SK-N-SH (cell line): ENCODE measurements at regions not wholly inside any gene's neighbourhood (a gene's known extent, or its start where the extent isn't known, plus 50 kb on each side); places are given as distances from the start of the nearest gene placed in this dataset.

Experiments
- CTCF ChIA-PET: fragments of 300-600, 350-600 bp; formaldehyde crosslinking; extraction: SDS; loops from one replicate; lab custom pipeline; 2021; lab: Yijun Ruan, JAX
- POLR2A ChIA-PET: fragments of 350-600 bp; sonication (Branson Sonifier 250); formaldehyde crosslinking; extraction: SDS; loops from one replicate; lab custom pipeline; 2020; ENCODE audit warnings: antibody characterized with exemption, inconsistent platforms; lab: Yijun Ruan, JAX
- DNase-seq: peaks from one replicate; pipeline ENCODE4 v3.0.0; 2012
- H2AFZ ChIP-seq: fragments of 200-600 bp; sonication (generic); 2 replicates; pipeline ENCODE4 v1.8.1; 2016; ENCODE audit warnings: antibody characterized with exemption, mild to moderate bottlenecking, low read depth
- H3F3A ChIP-seq: fragments of 200-600 bp; sonication (generic); replicated peaks from 2 replicates; pipeline ENCODE3; 2016; ENCODE audit warnings: antibody characterized with exemption, mild to moderate bottlenecking; ENCODE audit not compliant: insufficient read depth
- H3K27ac ChIP-seq, 2 experiments: fragments of 200-500 bp in 1 of 2; fragments of 200-600 bp in 1 of 2; sonication (Bioruptor generic) in 1 of 2; sonication (generic), shearing (Covaris generic) in 1 of 2; 2 replicates each; pipeline versions ENCODE4 v1.5.1 to v1.6.1; 2014 to 2016; ENCODE audit warnings: low read depth in 2 of 2, inconsistent platforms in 1 of 2, low read length in 1 of 2, mild to moderate bottlenecking in 1 of 2, mixed read lengths in 1 of 2
- H3K27me3 ChIP-seq: fragments of 200-600 bp; sonication (generic), shearing (Covaris generic); 2 replicates; pipeline ENCODE4 v1.6.1; 2016; ENCODE audit warnings: mixed run types; ENCODE audit not compliant: insufficient read depth
- H3K36me3 ChIP-seq, 2 experiments: fragments of 200-500 bp in 1 of 2; fragments of 200-600 bp in 1 of 2; sonication (Bioruptor generic) in 1 of 2; sonication (generic) in 1 of 2; replicated peaks in 1 of 2; 2 replicates each; pipeline versions ENCODE3 to v1.5.1; 2014 to 2016; ENCODE audit warnings: low read length in 1 of 2, mild to moderate bottlenecking in 1 of 2; ENCODE audit not compliant: insufficient read depth in 2 of 2, control insufficient read depth in 1 of 2
- H3K4me1 ChIP-seq, 2 experiments: fragments of 200-500 bp in 1 of 2; fragments of 200-600 bp in 1 of 2; sonication (Bioruptor generic) in 1 of 2; sonication (generic), shearing (Covaris generic) in 1 of 2; 2 replicates each; pipeline versions ENCODE4 v1.5.1 to v1.6.1; 2014 to 2016; ENCODE audit warnings: low read depth in 1 of 2, low read length in 1 of 2, mixed run types in 1 of 2; ENCODE audit not compliant: insufficient read depth in 2 of 2, control insufficient read depth in 1 of 2
- H3K4me2 ChIP-seq: fragments of 200-600 bp; sonication (generic), shearing (Covaris generic); 2 replicates; pipeline ENCODE4 v1.6.1; 2017; ENCODE audit warnings: mixed run types
- H3K4me3 ChIP-seq, 2 experiments: fragments of 200-500 bp in 1 of 2; fragments of 200-600 bp in 1 of 2; sonication (Bioruptor generic) in 1 of 2; sonication (generic), shearing (Covaris generic) in 1 of 2; 2 replicates each; pipeline versions ENCODE4 v1.5.1 to v1.8.1; 2014 to 2016; ENCODE audit warnings: low read depth in 2 of 2, inconsistent platforms in 1 of 2, low read length in 1 of 2, mild to moderate bottlenecking in 1 of 2, mixed read lengths in 1 of 2, moderate library complexity in 1 of 2
- H3K79me2 ChIP-seq: fragments of 200-600 bp; sonication (generic); 2 replicates; pipeline ENCODE4 v1.8.1; 2017; ENCODE audit warnings: mild to moderate bottlenecking; ENCODE audit not compliant: insufficient read depth
- H3K9ac ChIP-seq: fragments of 200-600 bp; sonication (generic); 2 replicates; pipeline ENCODE4 v1.6.1; 2017; ENCODE audit warnings: mixed run types
- H3K9me2 ChIP-seq: fragments of 200-600 bp; sonication (generic); 2 replicates; pipeline ENCODE4 v1.6.1; 2017; ENCODE audit warnings: mixed run types
- H3K9me3 ChIP-seq: fragments of 200-600 bp; sonication (generic); 2 replicates; pipeline ENCODE4 v1.6.1; 2017; ENCODE audit warnings: mixed run types, mild to moderate bottlenecking, moderate library complexity
- H4K20me1 ChIP-seq: fragments of 200-600 bp; sonication (generic); 2 replicates; pipeline ENCODE4 v1.6.1; 2017; ENCODE audit warnings: mild to moderate bottlenecking, mixed run types; ENCODE audit not compliant: insufficient read depth
- CHD2 ChIP-seq: fragments of 150-350 bp; IDR thresholded peaks from 2 replicates; pipeline ENCODE4 v1.6.1; 2018; ENCODE audit warnings: low read length; ENCODE audit not compliant: partially characterized antibody
- ELF1 ChIP-seq: IDR thresholded peaks from 2 replicates; pipeline ENCODE4 v1.4.0; 2012
- FOSL2 ChIP-seq: IDR thresholded peaks from 2 replicates; pipeline ENCODE4 v1.4.0; 2012; ENCODE audit warnings: low read depth, mild to moderate bottlenecking, moderate library complexity, borderline replicate concordance
- FOXJ3 ChIP-seq: sonication (generic); formaldehyde crosslinking; IDR thresholded peaks from 2 replicates; pipeline ENCODE4 v1.5.1; 2020; ENCODE audit warnings: mild to moderate bottlenecking, missing genetic modification reagents
- NFIC ChIP-seq: IDR thresholded peaks from 2 replicates; pipeline ENCODE4 v1.4.0; 2012; ENCODE audit warnings: borderline replicate concordance
- POLR2AphosphoS5 ChIP-seq: IDR thresholded peaks from 2 replicates; pipeline ENCODE4 v1.6.1; 2012; ENCODE audit warnings: low read depth, low read length
- RFX5 ChIP-seq: IDR thresholded peaks from 2 replicates; pipeline ENCODE4 v1.6.1; 2012; ENCODE audit warnings: mild to moderate bottlenecking, improper control_type of control experiment, low read length
- RXRA ChIP-seq: IDR thresholded peaks from 2 replicates; pipeline ENCODE4 v1.4.0; 2012; ENCODE audit warnings: low read depth, mild to moderate bottlenecking, borderline replicate concordance
- SMC3 ChIP-seq: IDR thresholded peaks from 2 replicates; pipeline ENCODE4 v1.6.1; 2012; ENCODE audit warnings: low read depth, low read length, improper control_type of control experiment
- TEAD4 ChIP-seq: IDR thresholded peaks from 2 replicates; pipeline ENCODE4 v1.4.0; 2012; ENCODE audit warnings: mild to moderate bottlenecking, borderline replicate concordance; ENCODE audit not compliant: insufficient read depth
- YY1 ChIP-seq: IDR thresholded peaks from 2 replicates; pipeline ENCODE4 v1.4.0; 2012; ENCODE audit warnings: low read depth, mild to moderate bottlenecking
- WGBS: methylation state at CpG from one replicate; pipeline ENCODE4 v1.1.6; 2017; ENCODE audit warnings: low lambda C conversion rate; 5-methylcytosine and 5-hydroxymethylcytosine counted together
- TF ChIP-seq, protein P1 (sequence below): fragments of 150-350 bp; IDR thresholded peaks from 2 replicates; pipeline ENCODE4 v1.6.1; 2016; ENCODE audit warnings: mild to moderate bottlenecking, low read depth, low read length
- TF ChIP-seq, protein P2 (sequence below): IDR thresholded peaks from 2 replicates; pipeline ENCODE4 v1.4.0; 2012; ENCODE audit warnings: low read depth, borderline replicate concordance
- TF ChIP-seq, protein P3 (sequence below): IDR thresholded peaks from 2 replicates; pipeline ENCODE4 v1.4.0; 2012; ENCODE audit warnings: low read depth, borderline replicate concordance
- TF ChIP-seq, protein P4 (sequence below): IDR thresholded peaks from 2 replicates; pipeline ENCODE4 v1.6.1; 2012; ENCODE audit warnings: mild to moderate bottlenecking, low read depth, low read length, moderate library complexity

DNA sequence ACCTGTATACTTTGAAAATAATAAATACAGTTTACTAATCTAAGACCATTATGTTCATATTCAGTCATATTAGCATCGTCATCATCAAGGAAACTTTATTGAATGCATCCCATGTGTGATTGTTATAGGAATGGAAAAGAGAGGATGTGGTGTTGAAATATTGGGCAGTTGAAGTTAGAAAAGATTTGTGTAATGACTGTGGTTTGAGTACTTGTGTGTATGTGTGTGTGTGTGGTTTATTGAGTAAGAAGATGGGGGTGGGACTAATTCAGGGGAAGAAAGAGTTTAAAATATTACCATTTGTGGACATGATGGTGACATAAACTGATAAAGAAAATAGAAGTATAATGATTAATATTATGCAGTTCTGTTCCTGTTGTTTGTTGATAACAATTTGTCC, 238.7 kb upstream of the SEL1L start:
- WGBS = 0% methylated on average over 1 of the region's 1 CpG
- H3K4me3 ChIP-seq = no peak overlapping the region
- no peaks in the 10 kb centered on the region for H3K9me2 ChIP-seq
- no peaks in the 10 kb centered on the region for H3K79me2 ChIP-seq
- no peak overlapping the region for H2AFZ ChIP-seq
- no peak for DNase-seq
- H3K4me2 ChIP-seq = no peak overlapping the region
- H3K36me3 ChIP-seq = no peaks in the 10 kb centered on the region
- CTCF ChIA-PET = no interaction called here
- POLR2A ChIA-PET = no interaction called here
- no peaks in the 10 kb centered on the region for H3F3A ChIP-seq
- TF ChIP-seq FOSL2 (no peak), TEAD4 (no peak), SMC3 (no peak), CHD2 (no peak), FOXJ3 (CRISPR knock-in tag) (no peak), RFX5 (no peak), ELF1 (no peak), YY1 (no peak)
- TF ChIP-seq, protein P1, sequence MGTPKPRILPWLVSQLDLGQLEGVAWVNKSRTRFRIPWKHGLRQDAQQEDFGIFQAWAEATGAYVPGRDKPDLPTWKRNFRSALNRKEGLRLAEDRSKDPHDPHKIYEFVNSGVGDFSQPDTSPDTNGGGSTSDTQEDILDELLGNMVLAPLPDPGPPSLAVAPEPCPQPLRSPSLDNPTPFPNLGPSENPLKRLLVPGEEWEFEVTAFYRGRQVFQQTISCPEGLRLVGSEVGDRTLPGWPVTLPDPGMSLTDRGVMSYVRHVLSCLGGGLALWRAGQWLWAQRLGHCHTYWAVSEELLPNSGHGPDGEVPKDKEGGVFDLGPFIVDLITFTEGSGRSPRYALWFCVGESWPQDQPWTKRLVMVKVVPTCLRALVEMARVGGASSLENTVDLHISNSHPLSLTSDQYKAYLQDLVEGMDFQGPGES = no peak
- TF ChIP-seq, protein P2, sequence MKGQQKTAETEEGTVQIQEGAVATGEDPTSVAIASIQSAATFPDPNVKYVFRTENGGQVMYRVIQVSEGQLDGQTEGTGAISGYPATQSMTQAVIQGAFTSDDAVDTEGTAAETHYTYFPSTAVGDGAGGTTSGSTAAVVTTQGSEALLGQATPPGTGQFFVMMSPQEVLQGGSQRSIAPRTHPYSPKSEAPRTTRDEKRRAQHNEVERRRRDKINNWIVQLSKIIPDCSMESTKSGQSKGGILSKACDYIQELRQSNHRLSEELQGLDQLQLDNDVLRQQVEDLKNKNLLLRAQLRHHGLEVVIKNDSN = no peak
- TF ChIP-seq, protein P3, sequence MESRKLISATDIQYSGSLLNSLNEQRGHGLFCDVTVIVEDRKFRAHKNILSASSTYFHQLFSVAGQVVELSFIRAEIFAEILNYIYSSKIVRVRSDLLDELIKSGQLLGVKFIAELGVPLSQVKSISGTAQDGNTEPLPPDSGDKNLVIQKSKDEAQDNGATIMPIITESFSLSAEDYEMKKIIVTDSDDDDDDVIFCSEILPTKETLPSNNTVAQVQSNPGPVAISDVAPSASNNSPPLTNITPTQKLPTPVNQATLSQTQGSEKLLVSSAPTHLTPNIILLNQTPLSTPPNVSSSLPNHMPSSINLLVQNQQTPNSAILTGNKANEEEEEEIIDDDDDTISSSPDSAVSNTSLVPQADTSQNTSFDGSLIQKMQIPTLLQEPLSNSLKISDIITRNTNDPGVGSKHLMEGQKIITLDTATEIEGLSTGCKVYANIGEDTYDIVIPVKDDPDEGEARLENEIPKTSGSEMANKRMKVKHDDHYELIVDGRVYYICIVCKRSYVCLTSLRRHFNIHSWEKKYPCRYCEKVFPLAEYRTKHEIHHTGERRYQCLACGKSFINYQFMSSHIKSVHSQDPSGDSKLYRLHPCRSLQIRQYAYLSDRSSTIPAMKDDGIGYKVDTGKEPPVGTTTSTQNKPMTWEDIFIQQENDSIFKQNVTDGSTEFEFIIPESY = no peak
- no peaks in the 10 kb centered on the region for H3K4me1 ChIP-seq
- H3K9me3 ChIP-seq = peaks cover 5% of the 10 kb centered on the region; the same call in 1 of the 2 replicates
- no peak overlapping the region for H3K27ac ChIP-seq
- H4K20me1 ChIP-seq = no peaks in the 10 kb centered on the region
- H3K27me3 ChIP-seq = no peaks in the 10 kb centered on the region
- H3K9ac ChIP-seq = no peak overlapping the region

DNA sequence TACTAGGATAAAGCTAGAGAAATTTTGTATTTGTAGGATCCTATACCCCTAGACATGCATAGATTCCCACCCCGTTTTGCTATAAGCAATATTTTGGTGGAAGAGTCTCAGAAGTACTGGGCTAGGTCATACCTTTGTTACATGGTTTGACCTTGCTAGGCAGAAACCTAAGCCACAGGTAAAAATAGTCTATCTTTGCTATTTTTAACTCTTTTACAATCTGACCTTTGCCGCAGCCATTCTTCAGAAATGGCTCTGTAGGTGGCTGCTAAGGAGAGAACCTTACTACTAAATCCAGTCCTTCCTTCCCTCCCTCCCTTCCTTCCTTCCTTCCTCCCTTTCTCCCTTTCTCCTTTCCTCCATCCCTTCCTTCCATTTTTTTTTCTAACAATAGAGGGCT, 242.9 kb upstream of the SEL1L start:
- H3K27me3 ChIP-seq = no peaks in the 10 kb centered on the region
- H3K9me2 ChIP-seq = no peaks in the 10 kb centered on the region
- POLR2A ChIA-PET = no interaction called here
- CTCF ChIA-PET = no interaction called here
- H3K4me1 ChIP-seq = no peaks in the 10 kb centered on the region
- H3K9me3 ChIP-seq = no peaks in the 10 kb centered on the region
- H4K20me1 ChIP-seq = no peaks in the 10 kb centered on the region
- no peak overlapping the region for H3K9ac ChIP-seq
- no peaks in the 10 kb centered on the region for H3F3A ChIP-seq
- H3K4me3 ChIP-seq = no peak overlapping the region
- no peak overlapping the region for H3K27ac ChIP-seq
- no peaks in the 10 kb centered on the region for H3K79me2 ChIP-seq
- no peak overlapping the region for H3K4me2 ChIP-seq
- H2AFZ ChIP-seq = no peak overlapping the region
- WGBS = 3% methylated on average over 2 of the region's 2 CpGs
- no peaks in the 10 kb centered on the region for H3K36me3 ChIP-seq
- no peak for DNase-seq
- no peak for TF ChIP-seq YY1
- TF ChIP-seq, protein P1 = no peak
- TF ChIP-seq, protein P3 = no peak
- no peak for TF ChIP-seq NFIC
- TF ChIP-seq POLR2AphosphoS5 = no peak
- TF ChIP-seq RXRA = no peak
- TF ChIP-seq, protein P4, sequence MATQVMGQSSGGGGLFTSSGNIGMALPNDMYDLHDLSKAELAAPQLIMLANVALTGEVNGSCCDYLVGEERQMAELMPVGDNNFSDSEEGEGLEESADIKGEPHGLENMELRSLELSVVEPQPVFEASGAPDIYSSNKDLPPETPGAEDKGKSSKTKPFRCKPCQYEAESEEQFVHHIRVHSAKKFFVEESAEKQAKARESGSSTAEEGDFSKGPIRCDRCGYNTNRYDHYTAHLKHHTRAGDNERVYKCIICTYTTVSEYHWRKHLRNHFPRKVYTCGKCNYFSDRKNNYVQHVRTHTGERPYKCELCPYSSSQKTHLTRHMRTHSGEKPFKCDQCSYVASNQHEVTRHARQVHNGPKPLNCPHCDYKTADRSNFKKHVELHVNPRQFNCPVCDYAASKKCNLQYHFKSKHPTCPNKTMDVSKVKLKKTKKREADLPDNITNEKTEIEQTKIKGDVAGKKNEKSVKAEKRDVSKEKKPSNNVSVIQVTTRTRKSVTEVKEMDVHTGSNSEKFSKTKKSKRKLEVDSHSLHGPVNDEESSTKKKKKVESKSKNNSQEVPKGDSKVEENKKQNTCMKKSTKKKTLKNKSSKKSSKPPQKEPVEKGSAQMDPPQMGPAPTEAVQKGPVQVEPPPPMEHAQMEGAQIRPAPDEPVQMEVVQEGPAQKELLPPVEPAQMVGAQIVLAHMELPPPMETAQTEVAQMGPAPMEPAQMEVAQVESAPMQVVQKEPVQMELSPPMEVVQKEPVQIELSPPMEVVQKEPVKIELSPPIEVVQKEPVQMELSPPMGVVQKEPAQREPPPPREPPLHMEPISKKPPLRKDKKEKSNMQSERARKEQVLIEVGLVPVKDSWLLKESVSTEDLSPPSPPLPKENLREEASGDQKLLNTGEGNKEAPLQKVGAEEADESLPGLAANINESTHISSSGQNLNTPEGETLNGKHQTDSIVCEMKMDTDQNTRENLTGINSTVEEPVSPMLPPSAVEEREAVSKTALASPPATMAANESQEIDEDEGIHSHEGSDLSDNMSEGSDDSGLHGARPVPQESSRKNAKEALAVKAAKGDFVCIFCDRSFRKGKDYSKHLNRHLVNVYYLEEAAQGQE = no peak
- no peak for TF ChIP-seq RFX5
